ENCODE measurements at regions not wholly inside any gene's neighbourhood (a gene's known extent, or its start where the extent isn't known, plus 50 kb on each side); places are given as distances from the start of the nearest gene placed in this dataset.
"Not testable (repeated sequence)": the region's sequence is repeated elsewhere in the genome, so short reads cannot be mapped to it uniquely, and the experiment has no call there.

GRCh38 chr21:9740991-9741742 is 780.2 kb upstream of the TPTE start:
- not testable (repeated sequence) for TF ChIP-seq POLR2A (IDR thresholded peaks at IDR 0.05)
- TF ChIP-seq, protein P1, sequence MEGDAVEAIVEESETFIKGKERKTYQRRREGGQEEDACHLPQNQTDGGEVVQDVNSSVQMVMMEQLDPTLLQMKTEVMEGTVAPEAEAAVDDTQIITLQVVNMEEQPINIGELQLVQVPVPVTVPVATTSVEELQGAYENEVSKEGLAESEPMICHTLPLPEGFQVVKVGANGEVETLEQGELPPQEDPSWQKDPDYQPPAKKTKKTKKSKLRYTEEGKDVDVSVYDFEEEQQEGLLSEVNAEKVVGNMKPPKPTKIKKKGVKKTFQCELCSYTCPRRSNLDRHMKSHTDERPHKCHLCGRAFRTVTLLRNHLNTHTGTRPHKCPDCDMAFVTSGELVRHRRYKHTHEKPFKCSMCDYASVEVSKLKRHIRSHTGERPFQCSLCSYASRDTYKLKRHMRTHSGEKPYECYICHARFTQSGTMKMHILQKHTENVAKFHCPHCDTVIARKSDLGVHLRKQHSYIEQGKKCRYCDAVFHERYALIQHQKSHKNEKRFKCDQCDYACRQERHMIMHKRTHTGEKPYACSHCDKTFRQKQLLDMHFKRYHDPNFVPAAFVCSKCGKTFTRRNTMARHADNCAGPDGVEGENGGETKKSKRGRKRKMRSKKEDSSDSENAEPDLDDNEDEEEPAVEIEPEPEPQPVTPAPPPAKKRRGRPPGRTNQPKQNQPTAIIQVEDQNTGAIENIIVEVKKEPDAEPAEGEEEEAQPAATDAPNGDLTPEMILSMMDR (IDR thresholded peaks at IDR 0.05 in 8 of 11, conservative IDR thresholded peaks at IDR 0.05 in 3 of 11), result not testable (repeated sequence)
